AG04449 (cell line): ENCODE measurements at regions not wholly inside any gene's neighbourhood (a gene's known extent, or its start where the extent isn't known, plus 50 kb on each side); places are given as distances from the start of the nearest gene placed in this dataset.
"Not testable (repeated sequence)": the region's sequence is repeated elsewhere in the genome, so short reads cannot be mapped to it uniquely, and the experiment has no call there.

Source experiments
- CTCF ChIA-PET: fragments of 350-600 bp; formaldehyde crosslinking; extraction: SDS; loops from one replicate; lab custom pipeline; 2021; ENCODE audit warnings: antibody characterized with exemption; lab: Yijun Ruan, JAX
- POLR2A ChIA-PET: fragments of 400-600, 350-600 bp; formaldehyde crosslinking; extraction: SDS; loops from one replicate; lab custom pipeline; 2020; ENCODE audit warnings: antibody characterized with exemption, inconsistent platforms; lab: Yijun Ruan, JAX
- DNase-seq: peaks from one replicate; pipeline ENCODE4 v3.0.0-alpha.2; 2010; ENCODE audit warnings: low read depth, low spot score
- H3K4me3 ChIP-seq: 2 replicates; pipeline ENCODE4 v1.5.1; 2011; ENCODE audit warnings: low read depth, mild to moderate bottlenecking, control low read depth, low read length
- TF ChIP-seq, protein P1 (sequence below): IDR thresholded peaks from one replicate; pipeline ENCODE4 v1.5.1; 2011; ENCODE audit warnings: mild to moderate bottlenecking, moderate library complexity, low read length, control low read depth, inconsistent platforms; ENCODE audit not compliant: insufficient read depth; ENCODE audit errors: missing control alignments

DNA sequence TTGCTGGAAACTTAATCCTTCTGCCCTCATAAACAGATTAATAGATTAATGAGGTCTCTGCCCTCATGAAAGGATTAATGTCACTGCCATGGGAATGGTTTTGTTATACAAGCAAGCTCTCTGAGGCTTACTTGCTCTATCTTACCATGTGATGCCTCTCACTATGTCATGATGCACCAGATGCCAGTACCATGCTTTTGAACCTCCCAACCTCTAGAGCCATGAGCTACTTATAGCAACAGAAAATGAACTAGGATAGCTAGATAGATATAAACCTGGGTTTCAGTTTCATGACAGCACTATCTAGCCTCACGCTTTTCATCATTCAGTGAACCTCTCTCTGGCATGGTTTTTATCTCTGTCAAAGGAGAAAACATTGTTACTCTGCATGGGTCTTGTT is 371.6 kb upstream of the LRP1B start:
- no peak for DNase-seq
- no peak overlapping the region for H3K4me3 ChIP-seq
- POLR2A ChIA-PET, result no interaction called here
- CTCF ChIA-PET, result no interaction called here
- TF ChIP-seq, protein P1, sequence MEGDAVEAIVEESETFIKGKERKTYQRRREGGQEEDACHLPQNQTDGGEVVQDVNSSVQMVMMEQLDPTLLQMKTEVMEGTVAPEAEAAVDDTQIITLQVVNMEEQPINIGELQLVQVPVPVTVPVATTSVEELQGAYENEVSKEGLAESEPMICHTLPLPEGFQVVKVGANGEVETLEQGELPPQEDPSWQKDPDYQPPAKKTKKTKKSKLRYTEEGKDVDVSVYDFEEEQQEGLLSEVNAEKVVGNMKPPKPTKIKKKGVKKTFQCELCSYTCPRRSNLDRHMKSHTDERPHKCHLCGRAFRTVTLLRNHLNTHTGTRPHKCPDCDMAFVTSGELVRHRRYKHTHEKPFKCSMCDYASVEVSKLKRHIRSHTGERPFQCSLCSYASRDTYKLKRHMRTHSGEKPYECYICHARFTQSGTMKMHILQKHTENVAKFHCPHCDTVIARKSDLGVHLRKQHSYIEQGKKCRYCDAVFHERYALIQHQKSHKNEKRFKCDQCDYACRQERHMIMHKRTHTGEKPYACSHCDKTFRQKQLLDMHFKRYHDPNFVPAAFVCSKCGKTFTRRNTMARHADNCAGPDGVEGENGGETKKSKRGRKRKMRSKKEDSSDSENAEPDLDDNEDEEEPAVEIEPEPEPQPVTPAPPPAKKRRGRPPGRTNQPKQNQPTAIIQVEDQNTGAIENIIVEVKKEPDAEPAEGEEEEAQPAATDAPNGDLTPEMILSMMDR, result no peak

DNA sequence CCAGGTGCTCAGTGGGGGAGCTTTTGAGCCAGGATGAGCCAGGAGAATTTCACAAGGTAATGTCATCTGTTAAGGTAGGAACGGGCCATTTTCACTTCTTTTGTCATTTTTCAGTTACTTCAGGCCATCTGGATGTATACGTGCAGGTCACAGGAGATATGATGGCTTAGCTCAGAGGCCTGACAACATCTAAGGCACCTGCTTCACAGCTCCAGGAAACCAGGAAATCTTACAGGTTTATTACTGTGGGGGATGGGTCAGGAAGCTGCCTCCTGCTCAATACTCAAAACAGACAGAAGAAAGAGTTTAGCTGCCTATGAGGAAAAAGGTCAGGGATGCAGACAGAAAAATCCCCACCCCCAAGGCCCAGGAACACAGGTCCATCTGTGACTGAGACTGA is 364.3 kb upstream of the LRP1B start:
- CTCF ChIA-PET, result no interaction called here
- POLR2A ChIA-PET, result no interaction called here
- TF ChIP-seq, protein P1, result no peak
- DNase-seq, result no peak
- no peak overlapping the region for H3K4me3 ChIP-seq

GRCh38 chr2:142489631-142490030 is 358.8 kb upstream of the LRP1B start:
- POLR2A ChIA-PET, H3K4me3 ChIP-seq, DNase-seq, CTCF ChIA-PET: not testable (repeated sequence)

DNA sequence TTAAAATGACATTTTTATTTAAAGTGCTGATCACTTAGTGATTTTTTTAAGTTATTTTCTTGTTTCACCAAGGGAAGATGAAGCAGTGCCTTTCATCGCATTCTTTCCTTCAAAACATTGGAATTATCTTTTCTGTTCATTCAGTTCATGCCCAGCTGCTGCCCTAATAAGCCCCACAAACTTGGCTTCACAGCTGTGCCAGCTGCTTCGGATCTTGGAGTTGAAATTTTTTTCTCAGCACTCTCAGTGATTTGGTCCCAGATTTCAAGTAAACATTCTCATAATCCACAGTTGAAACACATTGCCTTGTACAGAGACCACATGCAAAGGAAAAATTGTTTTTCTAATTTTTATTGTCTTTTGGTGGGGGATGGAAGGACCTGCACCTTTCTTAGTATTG is 353.3 kb upstream of the LRP1B start:
- no peak for DNase-seq
- H3K4me3 ChIP-seq, result no peak overlapping the region
- TF ChIP-seq, protein P1, result no peak
- ChIA-PET CTCF (no interaction called here), POLR2A (no interaction called here)

- ChIA-PET CTCF (no interaction called here), POLR2A (no interaction called here)
- TF ChIP-seq, protein P1, result no peak
- no peak for DNase-seq
- H3K4me3 ChIP-seq, result no peak overlapping the region
Observed at GRCh38 chr2:142483653-142484052, 352.8 kb upstream of the LRP1B start.

- TF ChIP-seq, protein P1, result no peak
- POLR2A ChIA-PET, result no interaction called here
- no peak overlapping the region for H3K4me3 ChIP-seq
- CTCF ChIA-PET, result no interaction called here
- DNase-seq, result no peak
Observed at GRCh38 chr2:142478206-142478605, 347.4 kb upstream of the LRP1B start.

DNA sequence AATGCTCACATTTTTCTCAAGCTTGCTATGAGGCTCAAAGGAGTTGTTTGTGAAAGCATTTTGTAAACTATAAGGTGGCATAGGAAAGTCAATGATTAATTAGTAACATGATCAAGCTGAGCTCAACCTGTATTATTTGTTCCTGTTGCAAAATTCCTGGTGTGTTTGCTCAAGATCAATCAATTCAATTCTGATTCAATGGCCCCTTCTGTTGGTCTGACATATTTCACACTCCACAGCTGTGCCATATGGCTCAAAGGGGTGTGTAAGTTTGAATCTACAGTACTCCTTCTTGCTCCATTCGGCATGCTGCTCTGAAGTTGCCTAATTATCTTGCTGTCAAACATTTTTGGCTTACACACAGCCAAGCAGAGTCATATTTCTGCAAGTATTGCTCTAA is 341.6 kb upstream of the LRP1B start:
- DNase-seq, result no peak
- POLR2A ChIA-PET, result no interaction called here

More for the DNA sequence above, 341.6 kb upstream of the LRP1B start:
- TF ChIP-seq, protein P1, result no peak
- CTCF ChIA-PET, result no interaction called here
- no peak overlapping the region for H3K4me3 ChIP-seq
